GM18867 (cell line): ENCODE measurements at regions not wholly inside any gene's neighbourhood (a gene's known extent, or its start where the extent isn't known, plus 50 kb on each side); places are given as distances from the start of the nearest gene placed in this dataset.

Source experiments
- ATAC-seq: cut with Tn5 transposase; IDR thresholded peaks from one replicate; pipeline ENCODE4 v1.9.1; 2021; ENCODE audit warnings: mild to moderate bottlenecking, moderate library complexity; ENCODE audit not compliant: unreplicated experiment

- no peak for ATAC-seq
Observed at GRCh38 chr13:61045251-61045650, 370.4 kb downstream of the PCDH20 start.

GRCh38 chr13:61040181-61040580, 375.5 kb downstream of the PCDH20 start:
- ATAC-seq: no peak

GRCh38 chr13:61039302-61039701, 376.3 kb downstream of the PCDH20 start:
- no peak for ATAC-seq

- no peak for ATAC-seq
Observed at GRCh38 chr13:61036715-61037114, 378.9 kb downstream of the PCDH20 start.

- no peak for ATAC-seq
Observed at GRCh38 chr13:61030445-61030844, 385.2 kb downstream of the PCDH20 start.

- no peak for ATAC-seq
Observed at GRCh38 chr13:61029064-61029463, 386.6 kb downstream of the PCDH20 start.

GRCh38 chr13:61024046-61024445, 391.6 kb downstream of the PCDH20 start:
- no peak for ATAC-seq

- no peak for ATAC-seq
Observed at GRCh38 chr13:61021838-61022237, 393.8 kb downstream of the PCDH20 start.

- ATAC-seq: no peak
Observed at GRCh38 chr13:61013796-61014195, 401.9 kb downstream of the PCDH20 start.

- no peak for ATAC-seq
Observed at GRCh38 chr13:61010358-61010757, 405.3 kb downstream of the PCDH20 start.

GRCh38 chr13:61002686-61003085, 413.0 kb downstream of the PCDH20 start:
- ATAC-seq: no peak

- no peak for ATAC-seq
Observed at GRCh38 chr13:60990032-60990733, 425.5 kb downstream of the PCDH20 start.

- no peak for ATAC-seq
Observed at GRCh38 chr13:60986301-60986700, 429.3 kb downstream of the PCDH20 start.

- ATAC-seq: no peak
Observed at GRCh38 chr13:60981407-60981806, 434.2 kb downstream of the PCDH20 start.

- no peak for ATAC-seq
Observed at GRCh38 chr13:60976367-60976766, 439.3 kb downstream of the PCDH20 start.

GRCh38 chr13:60974296-60974695, 441.4 kb downstream of the PCDH20 start:
- ATAC-seq: no peak

- no peak for ATAC-seq
Observed at GRCh38 chr13:60973529-60973928, 442.1 kb downstream of the PCDH20 start.

GRCh38 chr13:60970736-60971135, 444.9 kb downstream of the PCDH20 start:
- ATAC-seq: no peak

- no peak for ATAC-seq
Observed at GRCh38 chr13:60969656-60970055, 446.0 kb downstream of the PCDH20 start.

- no peak for ATAC-seq
Observed at GRCh38 chr13:60959427-60959826, 456.2 kb downstream of the PCDH20 start.

- ATAC-seq: no peak
Observed at GRCh38 chr13:60957816-60958215, 457.8 kb downstream of the PCDH20 start.

- ATAC-seq: no peak
Observed at GRCh38 chr13:60945396-60945795, 470.3 kb downstream of the PCDH20 start.

- no peak for ATAC-seq
Observed at GRCh38 chr13:60944863-60945262, 470.8 kb downstream of the PCDH20 start.
